ENCODE measurements at regions not wholly inside any gene's neighbourhood (a gene's known extent, or its start where the extent isn't known, plus 50 kb on each side); places are given as distances from the start of the nearest gene placed in this dataset.
"Not testable (repeated sequence)": the region's sequence is repeated elsewhere in the genome, so short reads cannot be mapped to it uniquely, and the experiment has no call there.

DNA sequence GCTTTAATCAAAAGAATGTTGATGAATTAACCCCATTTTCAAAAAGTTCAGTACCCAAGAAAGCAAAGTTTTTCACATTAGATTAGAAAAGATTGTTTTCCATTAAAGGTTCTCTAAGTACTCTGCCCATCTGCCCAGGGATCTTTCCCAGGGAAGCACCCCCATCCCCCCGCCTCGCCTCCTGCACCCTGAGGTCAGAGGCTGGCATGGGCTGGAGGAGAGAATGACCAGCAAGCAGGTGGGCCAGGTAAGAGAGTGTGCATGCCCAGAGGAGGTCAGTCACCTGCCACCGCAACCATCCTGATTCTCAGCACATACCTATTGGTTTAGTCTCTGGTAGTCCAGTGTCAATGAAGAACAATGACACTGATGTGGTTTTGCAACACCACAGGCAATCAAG is 279.4 kb upstream of the ZNF507 start:
- DNase-seq, result no peak

DNA sequence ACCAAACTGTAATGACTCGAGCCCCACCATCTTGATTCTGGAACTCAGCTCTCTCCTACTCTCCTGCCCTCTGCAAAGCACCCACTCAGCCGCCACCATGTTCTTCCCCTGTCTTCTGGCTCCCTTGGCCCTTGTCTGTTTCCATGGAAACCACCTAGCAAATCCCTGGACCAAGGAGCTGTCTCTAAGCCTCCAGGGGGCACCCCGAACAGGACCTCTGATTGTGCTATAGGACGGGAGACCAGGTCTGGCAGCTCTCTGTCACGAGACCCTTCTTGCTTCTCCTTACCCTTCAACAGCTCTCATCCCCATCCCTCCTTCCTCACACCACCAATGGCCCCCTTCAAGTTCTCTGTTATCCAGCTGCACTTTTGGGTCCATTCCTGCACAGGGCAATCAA is 277.7 kb upstream of the ZNF507 start:
- no peak for DNase-seq

DNA sequence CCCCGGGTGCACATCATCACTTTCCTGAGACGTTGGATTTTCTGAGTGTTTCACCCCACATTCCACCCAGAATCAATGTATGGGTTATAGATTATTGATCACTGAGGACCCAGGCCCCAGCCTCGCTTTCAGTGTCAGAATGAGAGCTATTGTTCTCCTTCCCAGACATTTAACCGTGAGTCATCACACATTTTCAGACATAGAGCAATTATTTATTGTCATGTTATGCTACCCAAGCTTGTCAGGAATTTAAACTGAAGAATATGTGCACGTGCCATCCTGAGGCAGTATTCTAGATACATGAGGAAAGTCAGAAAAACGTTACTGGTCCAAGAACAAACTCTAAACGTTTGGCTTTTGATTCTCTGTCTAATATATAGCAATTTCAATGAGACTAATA is 276.6 kb upstream of the ZNF507 start:
- DNase-seq, result no peak

DNA sequence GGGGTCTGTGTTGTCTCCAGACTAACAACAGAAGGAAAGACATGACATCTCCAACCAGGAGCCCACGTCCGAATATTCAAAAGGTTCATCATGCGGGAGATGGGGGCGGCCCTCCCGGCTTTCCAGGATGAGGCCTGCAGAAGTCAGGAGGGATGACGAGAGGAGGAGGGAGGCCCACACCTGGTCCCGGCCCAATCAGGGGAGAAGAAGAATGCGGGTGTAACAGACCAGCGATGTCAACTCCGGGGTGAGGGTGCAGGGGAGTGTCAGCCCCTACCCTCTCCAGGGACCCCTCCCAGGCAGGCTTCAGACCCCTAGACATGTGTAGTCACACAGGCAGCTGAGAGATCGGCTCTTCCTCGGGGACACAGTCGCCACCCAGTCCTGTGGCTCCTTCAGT is 275.3 kb upstream of the ZNF507 start:
- no peak for DNase-seq

DNA sequence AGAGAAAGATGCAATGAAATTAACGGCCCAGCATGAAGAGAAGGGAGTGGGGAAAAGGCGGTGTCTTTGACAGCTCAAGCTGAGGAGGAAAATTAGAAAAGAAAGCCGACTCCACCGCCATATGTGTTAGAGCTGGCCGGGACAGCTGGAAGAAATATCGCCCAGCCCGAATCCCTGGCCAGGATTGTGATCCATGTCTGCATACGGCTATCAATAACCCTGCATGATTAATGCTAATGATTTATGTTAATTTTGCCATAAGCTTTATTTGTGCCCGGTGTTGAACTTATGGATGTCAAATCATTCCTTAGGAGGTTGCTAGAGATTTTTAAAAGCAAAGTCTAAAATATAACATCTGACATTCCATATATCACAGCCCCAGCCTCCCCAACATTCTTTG is 263.4 kb upstream of the ZNF507 start:
- DNase-seq, result no peak

DNA sequence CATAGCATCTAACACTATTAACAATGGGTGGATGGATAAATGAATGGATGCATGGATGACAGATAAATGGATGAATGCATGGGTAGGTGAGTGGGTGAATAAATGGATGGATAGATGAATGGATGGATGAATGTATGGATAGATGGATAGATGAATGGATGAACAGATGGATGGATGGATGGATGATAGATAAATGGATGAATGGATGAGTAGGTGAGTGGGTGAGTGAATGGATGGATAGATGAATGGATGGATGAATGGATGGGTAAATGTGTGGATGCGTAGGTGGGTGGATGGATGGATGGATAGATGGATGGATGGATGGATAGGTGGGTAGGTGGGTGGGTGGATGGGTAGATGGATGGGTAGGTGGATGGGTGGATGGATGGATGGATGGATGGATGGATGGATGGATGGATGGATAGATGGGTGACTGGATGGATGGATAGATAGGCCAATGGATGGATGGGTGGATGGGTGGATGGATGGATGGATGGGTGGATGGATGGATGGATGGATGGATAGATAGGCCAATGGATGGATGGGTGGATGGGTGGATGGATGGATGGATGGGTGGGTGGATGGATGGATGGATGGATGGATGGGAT is 260.6 kb upstream of the ZNF507 start:
- DNase-seq, result not testable (repeated sequence)

DNA sequence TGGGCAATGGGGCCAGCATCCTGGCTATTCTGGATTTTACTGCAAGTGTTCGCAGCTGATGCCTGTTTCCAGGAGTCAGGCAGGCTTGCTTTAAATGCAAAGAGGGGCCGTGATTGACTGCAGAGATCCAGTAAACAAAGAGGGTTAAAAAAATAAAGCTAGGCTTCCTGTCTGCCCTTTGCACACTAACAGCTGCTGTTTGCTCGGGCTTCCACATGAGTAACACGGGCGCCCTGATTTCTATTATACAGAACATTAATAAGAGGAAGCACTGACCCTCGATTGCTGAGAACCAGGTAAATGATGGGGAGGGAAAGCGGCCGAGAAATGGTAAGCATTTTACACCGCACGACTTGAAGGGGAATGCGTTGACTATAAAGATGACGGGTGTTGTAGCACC is 254.2 kb upstream of the ZNF507 start:
- DNase-seq, result no peak

DNA sequence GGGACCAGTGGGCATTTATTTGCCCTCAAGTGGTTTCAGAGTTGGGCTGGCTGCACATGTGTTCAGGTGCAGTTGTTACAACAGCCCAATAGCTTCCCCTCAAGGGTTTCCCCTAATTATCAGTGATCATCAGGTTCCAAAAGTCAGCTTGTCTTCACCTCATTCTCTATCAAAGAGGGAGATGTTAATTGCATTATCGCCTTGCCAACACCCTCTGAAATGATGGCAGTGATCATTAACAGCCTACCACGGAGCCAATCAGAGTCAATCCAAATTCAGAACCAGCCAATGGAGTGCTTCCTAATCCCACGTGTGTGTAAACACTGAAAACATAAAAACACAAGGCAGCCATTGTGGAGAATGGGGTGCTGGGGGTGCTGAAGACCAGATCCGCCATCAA is 248.4 kb upstream of the ZNF507 start:
- DNase-seq, result no peak

DNA sequence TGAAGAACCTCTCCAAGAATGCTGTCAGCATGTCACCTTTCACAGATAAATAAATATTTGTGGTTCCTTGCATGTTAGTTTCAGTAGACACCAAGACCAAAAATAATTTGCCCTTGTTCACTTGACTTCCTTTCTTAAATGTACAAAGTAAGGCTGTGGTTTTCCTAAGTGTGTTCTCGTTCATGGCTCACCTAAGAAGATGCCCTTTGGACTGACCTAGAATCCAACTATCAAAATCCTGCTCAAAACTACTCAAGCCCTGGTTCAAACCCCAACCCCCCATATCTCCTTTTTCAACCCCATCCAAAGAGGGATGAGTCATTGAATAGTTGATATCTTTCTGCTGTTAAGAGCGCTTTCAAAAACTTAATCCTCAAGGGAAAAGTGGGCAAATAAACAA is 247.8 kb upstream of the ZNF507 start:
- no peak for DNase-seq

DNA sequence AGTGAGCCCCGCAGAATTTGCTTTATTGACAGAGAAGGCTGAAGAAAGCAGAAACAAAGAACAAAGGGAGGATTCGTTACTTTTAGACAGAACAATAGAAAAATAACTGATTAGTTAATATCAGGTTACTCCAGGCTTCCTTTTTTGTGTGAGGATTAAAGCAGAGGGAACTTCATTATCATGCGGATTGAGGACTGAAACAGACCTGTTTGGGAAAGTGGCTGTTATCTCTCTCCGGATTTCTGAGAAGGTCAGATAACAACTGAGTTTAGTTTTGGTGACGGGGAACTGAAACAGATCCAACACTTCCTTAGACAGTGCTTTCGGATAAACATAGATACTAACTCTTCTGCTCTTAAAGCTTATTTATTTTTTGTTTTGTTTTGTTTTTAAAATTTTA is 246.4 kb upstream of the ZNF507 start:
- no peak for DNase-seq

DNA sequence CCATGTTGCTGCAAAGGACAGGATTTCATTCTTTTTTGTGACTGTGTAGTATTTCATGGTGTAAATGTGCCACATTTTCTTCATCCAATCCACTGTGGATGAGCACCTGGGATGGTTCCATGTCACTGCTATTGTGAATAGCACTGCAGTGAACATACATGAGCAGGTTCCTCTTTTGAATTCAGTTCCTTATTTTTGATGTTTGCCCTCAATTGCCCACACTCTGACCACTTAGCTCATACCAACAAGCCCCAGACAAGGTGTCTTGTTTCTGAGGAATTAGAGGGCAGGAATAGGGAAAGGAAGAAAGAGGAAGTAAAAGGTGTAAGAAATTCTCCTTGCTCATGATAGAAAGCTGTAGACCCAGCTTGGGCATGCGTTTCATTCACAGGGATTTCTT is 244.2 kb upstream of the ZNF507 start:
- no peak for DNase-seq

DNA sequence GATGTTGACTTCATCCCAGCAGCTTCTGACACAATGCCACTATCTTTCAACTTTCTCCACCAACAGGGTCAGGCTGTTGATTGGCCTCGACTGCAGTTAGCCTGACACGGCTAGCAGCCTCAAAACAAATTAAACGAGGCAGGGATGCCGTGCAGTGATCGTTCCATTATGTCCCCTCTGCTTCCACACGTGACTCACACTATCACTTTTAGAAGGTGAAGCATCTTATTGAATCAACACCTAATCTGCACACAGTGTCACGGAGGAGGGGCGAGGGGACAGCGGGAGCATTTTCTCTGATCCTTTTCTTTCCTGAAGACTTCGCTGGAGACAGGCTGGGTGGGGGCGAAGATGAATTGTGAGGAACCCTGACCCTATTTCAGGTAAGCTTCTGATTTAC is 241.9 kb upstream of the ZNF507 start:
- DNase-seq, result no peak

DNA sequence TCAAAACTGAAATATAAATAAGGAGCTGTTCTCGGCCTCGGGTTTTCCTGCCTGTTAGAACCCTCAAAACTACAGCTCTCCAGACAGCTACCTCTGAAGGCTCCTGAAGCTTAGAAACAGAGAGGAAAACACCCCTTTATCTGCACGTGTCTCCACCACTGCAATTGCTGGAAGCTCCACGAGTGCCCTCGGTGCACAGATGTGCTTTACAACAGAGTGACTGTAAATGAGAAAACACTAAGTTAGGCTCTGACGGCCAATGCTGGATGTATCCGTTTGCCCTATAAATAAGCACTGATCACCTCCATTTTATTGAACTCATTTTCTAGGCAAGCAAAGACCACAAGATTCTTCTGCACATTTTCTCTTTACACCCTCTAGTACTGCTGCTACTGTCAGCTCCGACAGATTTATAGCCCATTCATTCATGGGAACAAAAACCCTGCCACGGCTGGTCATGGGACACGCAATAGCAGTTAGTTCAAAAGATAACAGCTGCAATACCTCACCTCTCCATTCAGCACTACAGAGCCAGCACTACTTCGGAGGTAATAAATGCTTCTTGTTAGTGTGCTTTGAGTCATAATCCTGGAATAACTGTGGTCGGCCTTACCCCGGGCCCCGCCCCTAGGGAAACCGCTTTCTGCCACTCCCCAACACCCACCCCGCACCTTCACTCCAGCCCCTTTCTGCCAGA is 241.1 kb upstream of the ZNF507 start:
- DNase-seq, result no peak

DNA sequence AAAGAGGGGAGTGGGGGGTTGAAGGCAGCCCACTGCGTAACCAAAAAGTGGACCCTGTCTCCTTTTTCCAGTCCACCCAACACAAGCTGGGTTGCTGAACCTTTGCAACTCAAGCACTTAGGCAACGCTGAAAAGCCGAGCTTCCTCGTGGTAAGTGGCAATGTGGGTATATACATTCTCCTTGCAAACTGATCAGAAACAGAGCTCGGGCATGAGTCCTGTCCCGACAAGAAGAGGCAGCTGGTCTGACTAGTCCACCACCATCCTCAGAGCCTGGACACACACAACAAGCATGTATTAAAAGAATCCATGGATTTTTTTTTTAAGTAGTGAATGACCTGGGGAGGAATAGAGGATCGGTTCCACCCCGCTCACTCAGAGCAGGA is 240.6 kb upstream of the ZNF507 start:
- no peak for DNase-seq

DNA sequence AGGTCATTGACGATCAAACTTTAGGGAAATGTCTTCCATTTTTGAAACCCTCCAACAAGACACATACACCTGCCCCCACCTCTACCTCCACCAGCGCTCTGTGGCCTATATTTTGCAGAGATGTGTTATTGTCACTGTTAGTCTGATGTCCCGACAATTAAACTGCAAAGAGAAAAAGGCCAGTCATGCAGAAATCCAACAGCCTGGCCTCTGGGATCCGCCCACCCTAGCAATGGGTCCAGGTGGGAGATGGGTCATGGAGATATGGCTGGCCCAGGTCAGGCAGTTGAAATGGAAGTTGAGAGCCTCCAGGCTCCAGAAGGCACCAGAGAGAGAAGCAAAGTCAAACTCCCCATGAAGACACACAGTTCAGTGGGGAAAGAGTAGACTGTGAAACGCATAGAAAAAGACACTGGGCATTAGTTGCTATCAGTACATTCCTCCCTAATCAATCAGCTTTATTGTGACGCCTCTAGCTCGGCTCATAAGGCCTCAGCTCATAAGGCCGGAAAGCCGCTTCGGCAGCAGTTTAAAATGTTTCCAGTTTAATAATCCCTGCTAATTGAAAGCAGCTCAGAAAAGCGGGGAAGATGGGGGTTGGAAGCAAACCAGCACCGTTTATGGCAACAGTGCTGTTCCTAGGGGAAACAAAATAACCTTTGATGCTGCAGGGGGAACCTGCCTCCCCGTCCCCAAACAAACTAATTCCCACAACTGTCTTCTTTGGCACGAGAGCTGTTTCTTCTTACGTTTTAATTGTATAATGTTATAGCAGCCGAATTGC is 239.7 kb upstream of the ZNF507 start:
- DNase-seq, result no peak

DNA sequence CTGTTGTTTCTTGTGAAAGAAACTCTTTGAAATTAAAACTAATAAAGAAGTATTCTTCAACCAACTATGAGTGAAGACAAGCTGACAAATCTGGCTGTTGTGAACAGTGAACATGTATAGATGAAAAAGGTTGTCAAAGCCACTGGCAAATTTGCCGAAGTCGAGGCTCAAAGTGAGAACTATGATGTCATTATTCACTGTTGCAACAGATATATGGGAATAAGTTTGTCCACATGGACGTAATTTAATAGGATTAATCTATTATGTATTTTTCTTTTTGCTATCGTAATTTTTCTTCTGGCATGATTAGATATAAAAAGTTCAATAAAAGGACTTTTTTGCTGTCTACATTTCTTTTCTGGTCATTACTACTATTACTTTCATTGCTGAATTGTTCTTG is 223.2 kb upstream of the ZNF507 start:
- DNase-seq, result no peak

DNA sequence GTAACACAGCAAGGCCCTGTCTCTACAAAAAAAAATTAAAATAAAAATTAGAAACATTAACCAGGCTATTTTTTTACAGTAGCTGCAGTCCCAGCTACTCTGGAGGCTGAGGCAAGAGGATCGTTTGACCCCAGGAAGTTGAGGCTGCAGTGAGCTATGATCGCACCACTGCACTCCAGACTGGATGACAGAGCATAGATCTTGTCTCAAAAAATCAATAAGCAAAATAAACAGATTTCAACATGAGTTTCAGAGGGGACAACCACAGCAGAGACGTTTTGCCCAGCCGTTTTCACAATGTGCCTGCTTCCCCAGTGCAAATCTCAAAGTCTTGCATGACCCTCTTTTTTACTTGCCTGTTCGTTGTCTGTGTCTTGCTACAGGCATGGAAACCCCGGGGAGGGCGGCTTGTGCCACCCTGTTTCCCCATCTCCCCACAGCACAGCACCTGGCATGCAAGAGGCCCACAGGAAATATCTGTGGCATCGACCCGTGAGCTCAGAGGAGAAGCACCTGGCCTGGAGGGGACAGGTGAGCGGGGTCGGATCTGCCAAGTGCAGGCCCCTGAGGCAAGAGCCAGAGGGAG is 222.0 kb upstream of the ZNF507 start:
- no peak for DNase-seq

DNA sequence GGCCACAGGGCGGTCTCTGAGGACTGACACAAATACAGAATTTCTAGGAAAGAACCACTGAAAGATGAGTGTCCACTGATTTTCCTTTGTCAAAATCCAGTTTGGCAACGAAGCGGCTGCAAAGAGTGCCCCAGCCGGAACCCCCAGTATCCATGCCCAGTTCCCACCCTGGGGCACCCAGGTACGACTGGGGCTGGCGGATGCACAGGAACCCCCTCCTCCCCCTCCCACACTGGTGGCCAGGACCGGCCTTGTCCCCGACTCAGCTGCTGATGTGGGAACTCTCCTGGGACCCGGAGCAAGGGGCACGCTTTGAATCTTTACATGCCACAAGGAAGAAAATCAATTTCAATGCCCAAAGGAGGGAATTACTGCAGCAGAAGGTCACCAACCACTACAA is 220.8 kb upstream of the ZNF507 start:
- DNase-seq, result no peak

DNA sequence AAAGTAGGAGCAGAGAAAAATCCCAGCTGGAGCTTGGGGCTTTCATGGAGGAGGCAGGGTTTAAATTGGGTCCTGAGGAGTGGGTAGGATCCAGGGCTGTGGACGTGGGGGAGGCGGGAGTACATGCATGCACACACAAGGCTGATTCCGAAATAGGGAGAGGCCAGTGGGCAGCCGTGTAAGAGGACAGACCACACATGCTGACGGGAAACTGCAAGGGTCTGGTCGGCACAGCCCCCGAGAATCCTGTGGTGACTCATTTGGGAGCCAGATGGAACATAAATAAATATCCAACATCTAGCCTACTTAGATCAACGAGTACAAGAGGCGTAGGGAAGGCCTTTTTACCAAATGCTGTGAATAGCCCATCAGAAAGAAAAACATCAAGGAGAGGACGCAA is 216.3 kb upstream of the ZNF507 start:
- DNase-seq, result no peak

DNA sequence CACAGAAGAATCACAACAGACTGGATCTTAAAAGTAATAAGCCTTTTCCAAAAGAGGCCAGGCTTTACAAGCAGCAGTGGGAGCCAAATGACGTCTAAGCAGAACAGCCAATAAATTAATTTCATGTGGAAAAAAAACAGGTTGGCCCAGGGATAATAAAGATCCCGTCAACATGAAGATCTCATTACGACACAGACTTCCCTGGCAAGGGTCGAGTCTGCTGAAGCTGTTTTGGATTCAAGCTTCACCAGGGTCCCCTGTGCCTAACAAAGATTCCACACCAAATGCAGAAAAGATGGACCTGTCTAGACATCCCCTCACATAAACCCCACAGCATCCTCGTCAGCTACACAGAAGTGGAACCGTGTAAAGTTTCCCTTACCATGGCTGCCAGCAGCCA is 215.1 kb upstream of the ZNF507 start:
- DNase-seq, result no peak

DNA sequence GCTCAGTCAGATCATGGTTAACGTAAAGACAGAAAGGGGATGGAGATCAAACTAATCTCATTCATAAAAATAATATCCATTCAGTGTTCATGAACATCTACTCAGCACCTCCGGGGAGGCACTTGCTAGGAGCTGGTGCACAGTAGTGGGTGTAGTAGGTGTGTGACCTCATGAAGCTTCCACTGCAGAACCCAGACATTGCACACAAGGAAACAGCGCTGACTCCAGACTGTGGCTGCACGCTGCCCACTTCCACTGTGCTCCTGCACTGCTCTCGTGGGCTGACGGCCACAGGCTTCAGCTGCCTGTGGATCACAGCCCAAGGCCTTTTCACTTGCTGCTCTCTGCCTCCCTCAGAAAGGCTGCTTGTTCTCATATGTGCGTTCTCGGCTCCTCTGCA is 214.4 kb upstream of the ZNF507 start:
- DNase-seq, result no peak

DNA sequence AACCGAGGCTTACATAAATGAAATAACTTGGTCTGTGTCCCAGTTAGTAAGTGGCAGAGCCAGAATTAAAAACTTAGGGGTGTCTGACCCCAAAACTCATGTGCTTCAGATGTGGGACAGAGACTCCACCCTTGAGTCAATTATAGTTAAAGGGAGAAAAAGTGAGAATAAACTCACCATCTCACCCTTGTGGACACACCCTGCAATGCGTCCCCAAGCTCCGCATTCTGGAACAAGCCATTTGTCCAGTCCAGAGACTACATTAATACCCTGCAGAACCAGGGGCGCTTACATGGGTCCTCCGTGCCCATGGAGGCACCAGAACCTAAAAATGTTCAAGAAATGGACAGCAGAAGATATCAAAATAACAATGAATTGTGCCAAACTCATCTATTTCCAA is 207.0 kb upstream of the ZNF507 start:
- no peak for DNase-seq

DNA sequence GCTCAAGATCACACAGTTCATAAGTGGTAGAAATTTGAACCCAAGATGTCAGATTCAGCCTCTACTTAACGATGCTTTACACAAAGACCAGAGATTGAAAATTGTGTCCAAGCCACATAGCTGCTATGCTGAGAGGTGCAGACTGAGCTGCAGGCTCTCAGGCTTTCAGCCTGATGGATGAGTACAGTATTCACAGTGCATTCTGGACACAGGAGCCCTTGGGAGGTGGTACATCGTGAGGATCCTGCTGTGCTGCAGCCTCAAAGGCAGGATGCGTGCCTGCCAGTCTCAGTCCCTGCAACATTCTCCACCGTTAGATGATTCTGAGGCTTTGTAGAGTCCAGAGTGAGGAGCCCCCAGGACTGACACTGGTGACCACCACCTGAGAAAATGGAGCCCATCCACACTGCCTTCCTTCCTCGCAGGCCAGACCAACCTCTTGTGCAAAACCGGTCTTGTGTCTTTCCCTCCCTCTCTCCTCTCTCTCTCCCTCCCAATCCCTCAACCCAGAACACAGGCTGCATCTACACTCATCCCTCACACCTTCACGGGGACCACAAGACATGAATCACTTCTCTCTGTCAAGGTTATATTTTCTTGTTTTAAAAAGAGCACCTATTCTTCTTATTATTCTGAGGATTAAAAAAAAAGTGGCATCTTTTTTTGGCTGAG is 203.4 kb upstream of the ZNF507 start:
- no peak for DNase-seq

DNA sequence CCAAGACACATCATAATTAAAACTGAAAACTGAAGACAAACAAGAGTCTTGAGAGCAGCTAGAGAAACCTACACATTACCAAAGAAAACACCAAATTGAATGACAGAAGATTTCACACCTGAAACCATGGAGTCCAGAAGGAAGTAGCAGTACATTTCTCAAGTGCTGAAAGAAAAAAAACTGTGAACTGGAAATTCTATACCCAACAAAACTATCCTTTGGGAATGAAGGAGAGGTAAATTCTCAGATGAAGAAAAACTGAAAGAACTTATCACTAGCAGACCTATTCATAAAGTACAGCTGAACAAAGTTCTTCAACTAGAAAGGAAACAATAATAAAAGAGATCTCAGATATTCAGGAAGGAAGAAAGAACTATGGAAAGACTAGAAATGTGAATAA is 198.7 kb upstream of the ZNF507 start:
- DNase-seq, result no peak

All from amniotic stem cell (primary cell).